ENCODE measurements at regions not wholly inside any gene's neighbourhood (a gene's known extent, or its start where the extent isn't known, plus 50 kb on each side); places are given as distances from the start of the nearest gene placed in this dataset.

GRCh38 chr2:7358865-7359447 lies 441.7 kb downstream of the RNF144A start:
- no peak overlapping the region for H3K4me2 ChIP-seq (replicated peaks; ENCODE audit: extremely low read depth, low read length, poor library complexity, severe bottlenecking)
- no peaks in the 10 kb centered on the region for H3K4me1 Mint-ChIP-seq
- H3K4me3 ChIP-seq (replicated peaks in 1 of 3; ENCODE audit: low read depth in 2 of 3, low read length in 3 of 3): no peak overlapping the region
- H3K36me3 ChIP-seq (replicated peaks in 1 of 2; ENCODE audit: control insufficient read depth in 1 of 2, insufficient read depth in 2 of 2, low read length in 2 of 2): no peaks in the 10 kb centered on the region
- H2AFZ ChIP-seq (ENCODE audit: insufficient read depth, low read depth, low read length, poor library complexity, severe bottlenecking): no peak overlapping the region
- TF ChIP-seq CTCF (IDR thresholded peaks at IDR 0.05): no peak
- intact Hi-C loops (cut with micrococcal nuclease): no loop called here
- H3K4me1 ChIP-seq (ENCODE audit: control insufficient read depth in 1 of 2, insufficient read depth in 2 of 2, low read length in 2 of 2): no peaks in the 10 kb centered on the region
- no peak overlapping the region for H3K27ac Mint-ChIP-seq
- H4K20me1 ChIP-seq (ENCODE audit: insufficient read depth, low read length): no peaks in the 10 kb centered on the region
- H3K79me2 ChIP-seq (ENCODE audit: insufficient read depth, low read length): no peaks in the 10 kb centered on the region
- H3K9me3 ChIP-seq (replicated peaks in 1 of 2; ENCODE audit: control insufficient read depth in 1 of 2, insufficient read depth in 1 of 2, low read length in 2 of 2): no peaks in the 10 kb centered on the region
- H3K36me3 Mint-ChIP-seq: no peaks in the 10 kb centered on the region
- no peaks in the 10 kb centered on the region for H3K27me3 ChIP-seq (ENCODE audit: control insufficient read depth in 2 of 2, insufficient read depth in 2 of 2, low read length in 2 of 2)
- no peak overlapping the region for H3K4me3 Mint-ChIP-seq
- DNase-seq: no peak
- WGBS (ENCODE audit: insufficient coverage): 63% methylated on average over 4 of the region's 8 CpGs
- no peak overlapping the region for H3K27ac ChIP-seq (ENCODE audit: low read depth in 1 of 2, low read length in 2 of 2)
- H3K27me3 Mint-ChIP-seq (ENCODE audit: low read depth in 3 of 3): peaks cover 0 to 4% (median 2%) of the 10 kb centered on the region in 3 donors
- H3K9ac ChIP-seq (ENCODE audit: insufficient read depth, low read length, poor library complexity, severe bottlenecking): no peak overlapping the region
- peaks cover 0 to 4% (median 0%) of the 10 kb centered on the region in 7 donors for H3K9me3 Mint-ChIP-seq

DNA sequence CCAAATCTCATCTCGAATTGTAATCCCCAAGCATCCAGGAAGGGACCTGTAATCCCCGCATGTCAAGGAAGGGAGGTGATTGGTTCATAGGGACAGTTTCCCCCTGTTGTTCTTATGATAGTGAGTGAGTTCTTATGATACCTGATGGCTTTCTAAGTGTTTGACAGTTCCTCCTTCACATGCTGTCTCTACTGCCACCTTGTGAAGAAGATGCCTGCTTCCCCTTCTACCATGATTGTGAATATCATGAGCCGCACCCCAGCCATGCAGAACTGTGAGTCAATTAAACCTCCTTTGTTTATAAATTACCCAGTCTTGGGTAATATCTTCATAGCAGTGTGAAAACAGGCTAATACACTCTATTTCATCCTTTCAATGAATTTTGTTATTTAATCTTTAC lies 446.7 kb downstream of the RNF144A start:
- Histone ChIP-seq H4K20me1 (ENCODE audit: insufficient read depth, low read length) (no peaks in the 10 kb centered on the region), H3K9me3 (replicated peaks in 1 of 2; ENCODE audit: control insufficient read depth in 1 of 2, insufficient read depth in 1 of 2, low read length in 2 of 2) (peaks cover 2 to 9% of the 10 kb centered on the region in 2 donors), H3K36me3 (replicated peaks in 1 of 2; ENCODE audit: control insufficient read depth in 1 of 2, insufficient read depth in 2 of 2, low read length in 2 of 2) (no peaks in the 10 kb centered on the region), H3K27me3 (ENCODE audit: control insufficient read depth in 2 of 2, insufficient read depth in 2 of 2, low read length in 2 of 2) (no peaks in the 10 kb centered on the region), H2AFZ (ENCODE audit: insufficient read depth, low read depth, low read length, poor library complexity, severe bottlenecking) (no peak overlapping the region), H3K79me2 (ENCODE audit: insufficient read depth, low read length) (no peaks in the 10 kb centered on the region), H3K4me3 (replicated peaks in 1 of 3; ENCODE audit: low read depth in 2 of 3, low read length in 3 of 3) (no peak overlapping the region), H3K4me1 (ENCODE audit: control insufficient read depth in 1 of 2, insufficient read depth in 2 of 2, low read length in 2 of 2) (no peaks in the 10 kb centered on the region), H3K4me2 (replicated peaks; ENCODE audit: extremely low read depth, low read length, poor library complexity, severe bottlenecking) (no peak overlapping the region), H3K27ac (ENCODE audit: low read depth in 1 of 2, low read length in 2 of 2) (no peak overlapping the region), H3K9ac (ENCODE audit: insufficient read depth, low read length, poor library complexity, severe bottlenecking) (no peak overlapping the region)
- Mint-ChIP-seq H3K27me3 (ENCODE audit: low read depth in 3 of 3) (peaks cover 0 to 4% (median 0%) of the 10 kb centered on the region in 3 donors), H3K27ac (no peak overlapping the region), H3K4me3 (no peak overlapping the region), H3K4me1 (no peaks in the 10 kb centered on the region), H3K36me3 (no peaks in the 10 kb centered on the region), H3K9me3 (peaks cover 2 to 12% (median 8%) of the 10 kb centered on the region in 7 donors)
- 100% methylated on average over 1 of the region's 3 CpGs for WGBS (ENCODE audit: insufficient coverage)
- no peak for TF ChIP-seq CTCF (IDR thresholded peaks at IDR 0.05)
- intact Hi-C loops (cut with micrococcal nuclease): no loop called here
- no peak for DNase-seq

Measured in CD14-positive monocyte (primary cell).